GM19240 (cell line): ENCODE measurements at regions not wholly inside any gene's neighbourhood (a gene's known extent, or its start where the extent isn't known, plus 50 kb on each side); places are given as distances from the start of the nearest gene placed in this dataset.

Source experiments
- DNase-seq: peaks from one replicate; pipeline ENCODE4 v3.0.0; 2011; ENCODE audit warnings: low spot score; ENCODE audit not compliant: insufficient read length

DNA sequence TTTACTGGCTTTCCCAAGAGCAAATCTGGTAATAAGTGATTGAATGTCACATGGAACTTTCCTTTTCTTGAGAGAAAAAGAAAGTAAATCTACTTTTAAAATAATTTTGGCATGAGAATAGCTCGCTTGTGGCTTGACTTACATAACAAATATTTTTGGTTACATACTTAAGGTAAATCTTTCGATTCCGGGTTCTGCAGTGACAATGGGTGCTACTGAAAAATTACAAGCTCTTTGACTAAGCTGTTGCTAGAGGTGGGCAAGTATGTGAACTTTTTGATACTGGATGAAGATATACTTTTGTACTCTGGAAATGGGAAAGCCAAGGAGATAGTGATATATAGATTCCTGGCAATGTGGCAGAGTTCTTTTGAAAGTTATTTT is 51.9 kb upstream of the OTOL1 start:
- no peak for DNase-seq

DNA sequence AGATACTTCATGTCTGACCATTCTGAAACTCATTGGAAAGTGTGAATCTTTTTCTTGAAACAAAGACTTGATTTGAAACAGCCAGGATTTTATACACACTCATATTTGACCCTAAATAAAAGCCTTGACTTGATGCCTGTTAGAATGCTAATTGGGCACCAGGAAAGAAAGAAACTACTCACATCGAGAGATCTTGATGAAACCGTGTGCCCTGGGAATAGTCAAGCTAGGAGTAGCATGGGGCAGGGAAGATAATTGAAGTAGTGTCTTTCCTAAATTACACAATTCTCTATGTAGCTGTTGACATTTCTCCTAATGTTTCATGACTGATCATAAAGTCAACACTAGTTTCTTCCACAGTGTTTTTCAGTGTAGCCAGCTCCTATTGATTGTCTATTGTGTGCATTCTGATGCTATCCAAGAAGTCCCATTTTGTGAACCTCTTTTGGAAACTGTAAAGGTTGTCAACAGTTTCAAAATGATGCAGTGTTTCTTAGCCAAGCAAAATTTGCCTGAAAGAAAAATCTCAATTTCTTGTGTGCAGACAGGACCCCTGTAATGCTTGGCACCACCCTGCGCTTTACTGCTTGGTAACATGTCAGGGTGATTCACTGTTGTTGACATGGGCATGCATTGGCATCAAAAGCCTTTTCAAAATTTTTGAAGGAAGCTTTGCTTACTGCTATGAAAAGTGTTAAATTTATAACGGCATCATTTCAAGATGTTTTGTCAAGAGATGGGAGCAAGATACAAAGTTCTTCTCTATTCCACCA is 52.5 kb upstream of the OTOL1 start:
- DNase-seq = no peak

DNA sequence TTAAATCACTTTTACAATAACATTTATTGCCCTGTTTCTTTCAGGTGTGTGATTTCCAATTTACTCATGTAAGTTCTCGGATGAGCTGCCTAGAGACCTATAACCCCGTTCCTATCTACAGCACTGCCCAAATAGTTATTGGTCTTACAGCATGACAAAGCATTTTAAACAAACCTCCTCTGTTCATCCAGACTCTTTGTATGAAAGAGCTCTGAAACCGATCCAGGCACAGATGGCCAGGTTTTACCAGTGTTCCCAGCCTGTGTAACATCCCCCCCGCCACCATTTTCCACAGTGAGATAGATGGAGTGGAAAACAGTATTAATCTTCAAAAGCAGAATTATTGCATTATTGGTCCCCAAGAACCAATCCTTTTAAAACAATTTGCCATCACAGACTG is 59.0 kb upstream of the SPTSSB start:
- DNase-seq = no peak

DNA sequence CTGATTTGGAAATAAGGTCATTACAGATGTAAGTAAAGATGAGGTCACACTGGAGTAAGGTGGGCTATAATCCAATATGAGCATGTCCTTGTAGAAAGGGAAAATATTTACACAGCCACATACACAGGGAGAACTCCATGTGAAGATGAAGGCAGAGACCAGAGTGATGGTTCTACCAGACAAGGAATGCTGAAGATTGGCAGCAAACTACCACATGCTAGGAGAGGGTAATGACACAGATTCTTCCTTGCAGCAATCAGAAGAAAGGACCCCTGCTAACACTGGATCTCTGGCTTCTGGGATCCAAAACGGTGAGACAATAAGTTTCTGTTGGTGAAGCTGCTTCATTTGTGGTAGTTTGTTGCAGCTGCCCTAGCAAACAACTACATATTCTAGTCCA is 56.0 kb upstream of the SPTSSB start:
- DNase-seq = no peak

DNA sequence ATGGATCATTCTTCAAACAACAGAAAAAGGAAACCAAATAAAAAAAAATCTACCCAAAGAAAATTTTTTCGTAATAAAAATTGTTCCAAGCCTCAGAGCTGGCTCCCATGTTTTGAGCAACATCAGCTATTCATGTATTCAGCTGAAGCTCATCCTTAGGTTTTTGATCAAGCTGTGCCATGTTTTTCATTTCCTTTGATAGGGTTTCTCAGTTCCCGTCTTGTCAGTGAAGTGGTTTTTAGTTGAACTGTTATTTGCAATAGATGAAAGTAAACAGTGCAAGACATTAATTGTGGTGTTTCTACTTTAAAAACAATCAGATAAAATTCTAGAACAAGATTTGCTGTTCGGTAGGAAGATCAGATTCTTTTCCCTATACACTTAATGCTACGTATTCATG is 55.4 kb upstream of the SPTSSB start:
- no peak for DNase-seq

DNA sequence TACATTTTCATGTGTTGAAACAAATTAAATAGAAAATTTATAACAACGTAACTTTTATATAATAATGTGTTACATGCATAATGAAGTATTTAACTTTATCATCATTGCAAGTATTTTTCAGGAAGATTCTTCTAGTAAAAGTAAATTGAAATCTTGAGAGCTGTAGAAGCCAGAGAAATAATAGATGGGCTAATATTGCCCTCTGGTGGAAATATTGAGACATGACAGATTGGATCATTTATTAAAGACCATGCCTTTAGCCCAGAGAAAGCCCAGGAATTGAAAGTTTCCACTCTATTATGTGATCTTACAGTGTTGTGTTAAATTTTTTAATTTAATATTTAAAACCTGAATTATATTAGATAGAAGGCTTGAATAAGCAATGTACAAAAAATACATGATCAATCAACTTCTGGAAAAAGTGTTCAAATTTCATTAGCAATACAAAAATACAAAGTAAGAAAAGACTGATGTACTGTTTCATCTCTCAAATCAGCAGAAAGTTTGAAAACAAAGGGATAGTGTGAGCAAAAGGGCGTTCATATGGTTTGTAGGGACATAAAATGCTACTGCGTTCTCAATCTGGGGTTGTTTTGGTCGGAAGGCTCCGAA is 52.7 kb upstream of the SPTSSB start:
- DNase-seq = peak; percentile 11

DNA sequence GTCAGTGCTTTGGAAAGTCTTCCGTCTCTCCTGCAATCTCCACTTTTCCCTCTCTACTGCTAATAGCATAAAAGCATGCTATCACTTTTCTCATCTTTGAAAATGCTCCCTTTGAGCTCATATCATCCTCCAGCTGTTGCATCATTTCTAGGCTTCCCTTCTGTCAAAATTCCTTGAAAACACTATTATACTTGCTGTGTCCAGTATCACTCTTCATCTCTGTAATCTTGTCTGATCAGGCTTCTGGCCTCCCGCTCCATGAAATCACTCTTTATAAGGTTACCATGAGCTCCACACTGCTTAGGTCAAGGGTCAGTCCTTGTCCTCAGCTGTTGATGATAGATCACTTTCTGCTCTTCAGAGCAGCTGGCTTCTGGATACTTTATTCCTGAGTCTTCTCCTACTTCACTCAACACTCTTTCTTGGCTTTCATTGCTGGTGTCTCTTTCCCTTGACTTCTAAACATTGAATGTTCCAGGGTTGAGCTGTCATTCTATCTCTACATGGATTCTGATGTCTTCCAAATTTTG is 50.9 kb upstream of the SPTSSB start:
- no peak for DNase-seq
